HG03457 (cell line): ENCODE measurements at regions not wholly inside any gene's neighbourhood (a gene's known extent, or its start where the extent isn't known, plus 50 kb on each side); places are given as distances from the start of the nearest gene placed in this dataset.

Source experiments
- ATAC-seq: cut with Tn5 transposase; IDR thresholded peaks from one replicate; pipeline ENCODE4 v1.9.1; 2021; ENCODE audit warnings: moderate number of reproducible peaks; ENCODE audit not compliant: unreplicated experiment

DNA sequence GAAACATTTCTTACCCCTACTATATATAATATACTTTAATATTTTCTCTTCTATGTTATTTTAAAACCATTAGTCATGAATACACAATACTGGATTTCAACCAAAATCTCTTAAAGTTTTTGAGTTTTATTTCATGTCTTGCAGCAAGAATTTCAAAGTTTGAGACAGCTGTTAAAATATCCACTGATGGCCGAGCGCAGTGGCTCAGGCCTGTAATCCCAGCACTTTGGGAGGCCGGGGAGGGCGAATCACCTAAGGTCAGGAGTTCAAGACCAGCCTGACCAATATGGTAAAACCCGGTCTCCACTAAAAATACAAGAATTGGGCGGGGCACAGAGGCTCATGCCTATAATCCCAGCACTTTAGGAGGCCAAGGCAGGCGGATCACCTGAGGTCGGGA is 59.7 kb upstream of the DAPK1 start:
- no peak for ATAC-seq

GRCh38 chr9:87441251-87441650 is 56.4 kb upstream of the DAPK1 start:
- ATAC-seq: no peak

GRCh38 chr9:87442451-87442850 is 55.2 kb upstream of the DAPK1 start:
- ATAC-seq: no peak

- ATAC-seq: no peak
Measured at GRCh38 chr9:87443006-87443405, 54.7 kb upstream of the DAPK1 start.

DNA sequence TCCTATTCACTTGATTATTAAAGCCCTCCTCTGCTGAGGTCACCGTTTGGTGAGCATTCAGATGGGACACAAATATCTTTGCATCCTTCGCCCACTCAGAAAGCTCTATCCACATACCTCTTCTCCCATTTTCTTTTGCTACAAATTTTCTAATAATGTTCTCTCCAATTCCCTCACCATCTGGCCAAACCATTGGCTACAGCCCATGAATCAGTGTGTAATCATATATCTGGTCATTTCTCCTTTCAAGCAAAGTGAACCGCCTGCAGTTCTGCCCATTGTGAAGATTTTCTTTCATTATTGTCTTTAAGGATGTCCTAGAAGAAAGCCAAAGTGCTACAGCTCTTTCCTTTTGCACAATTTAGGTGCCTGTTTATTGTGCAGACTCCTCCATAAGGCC is 54.2 kb upstream of the DAPK1 start:
- ATAC-seq: no peak

DNA sequence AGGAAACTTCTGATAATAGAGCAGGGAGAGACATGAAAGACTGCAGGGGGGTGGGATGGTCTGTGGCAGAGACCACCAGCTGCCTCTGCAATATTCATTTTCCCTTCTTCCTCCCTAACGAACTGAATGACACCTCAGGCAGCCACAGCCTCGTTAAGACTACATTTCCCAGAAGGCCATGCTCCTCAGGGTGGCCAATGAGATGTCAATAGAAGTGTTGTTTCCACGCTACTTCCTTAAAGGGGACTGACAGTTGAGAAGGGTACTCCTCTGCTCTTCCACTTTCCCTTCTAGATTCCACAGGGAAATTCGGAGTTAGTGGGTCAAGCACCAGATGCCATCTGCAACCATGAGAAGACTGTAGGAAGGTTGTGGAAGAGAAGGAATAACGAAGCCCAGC is 52.0 kb upstream of the DAPK1 start:
- peak; percentile 71 for ATAC-seq

DNA sequence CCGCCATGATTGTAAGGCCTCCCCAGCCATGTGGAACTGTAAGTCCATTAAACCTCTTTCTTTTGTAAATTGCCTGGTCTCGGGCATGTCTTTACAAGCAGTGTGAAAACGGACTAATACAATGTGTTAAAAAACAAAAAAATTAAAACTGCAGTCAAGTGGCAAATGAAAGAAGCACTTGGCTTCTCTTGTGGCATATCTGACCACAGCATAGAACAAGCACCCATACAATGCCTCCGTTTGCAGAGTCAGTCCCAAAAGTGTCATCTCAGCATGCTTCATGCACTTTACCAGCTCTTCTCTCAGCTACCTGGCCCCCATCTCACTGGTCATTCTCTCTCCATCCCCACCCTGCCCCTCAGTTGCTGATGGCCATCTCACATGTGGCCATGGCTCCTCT is 51.1 kb upstream of the DAPK1 start:
- ATAC-seq: no peak

DNA sequence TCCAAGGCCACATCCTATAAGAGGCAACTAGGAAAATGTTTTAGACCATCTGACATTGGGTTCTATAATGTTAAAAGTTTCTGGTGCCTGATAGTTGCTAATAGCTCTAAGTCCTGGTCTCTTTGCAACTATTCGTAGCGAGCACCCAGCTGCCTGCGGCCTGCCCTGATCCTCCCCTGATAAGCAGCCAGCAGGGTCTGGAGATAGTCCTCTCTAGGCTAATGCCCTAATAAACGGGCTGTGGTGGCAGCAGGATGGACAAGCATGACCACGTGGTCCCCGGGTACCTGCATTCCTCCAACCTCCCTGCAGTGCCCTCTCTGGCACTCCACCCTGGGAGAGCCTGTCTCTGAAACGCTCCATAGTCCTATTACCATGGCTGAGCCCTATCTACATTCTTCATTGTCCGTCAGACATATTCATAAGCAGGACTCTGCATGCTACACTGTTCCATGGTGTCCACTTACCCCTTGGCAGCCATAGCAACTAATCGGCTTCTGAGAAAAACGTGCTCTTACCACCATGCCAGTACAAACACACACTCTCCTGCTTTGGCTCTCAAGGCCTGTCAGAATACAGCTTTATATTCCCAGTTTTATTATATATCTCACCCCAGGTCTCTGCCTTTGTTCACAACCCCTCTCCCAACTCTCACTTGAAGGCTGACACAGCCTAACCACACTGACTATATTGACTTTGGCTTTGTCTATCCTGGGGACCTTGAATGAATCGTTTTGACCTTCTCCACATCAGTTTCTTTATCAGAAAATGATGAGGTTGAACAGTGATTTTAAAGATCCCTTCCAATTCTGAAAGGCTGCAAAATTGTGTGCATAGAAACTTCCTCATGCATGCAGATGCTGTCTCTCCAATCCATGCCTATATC is 49.9 kb upstream of the DAPK1 start:
- no peak for ATAC-seq
